C4-2B (cell line): ENCODE measurements at regions not wholly inside any gene's neighbourhood (a gene's known extent, or its start where the extent isn't known, plus 50 kb on each side); places are given as distances from the start of the nearest gene placed in this dataset.

Experiments
- CTCF ChIP-seq: fragments of 450-650 bp; conservative IDR thresholded peaks from 2 replicates; pipeline ENCODE4 v1.5.1; 2017; ENCODE audit warnings: mild to moderate bottlenecking
- ZFX ChIP-seq: fragments of 450-650 bp; IDR thresholded peaks from 2 replicates; pipeline ENCODE4 v1.6.1; 2017

- no peak for TF ChIP-seq CTCF
- TF ChIP-seq ZFX = no peak
Observed at GRCh38 chr5:155783791-155784190, 543.2 kb upstream of the SGCD start.
